HG02623 (cell line): ENCODE measurements at regions not wholly inside any gene's neighbourhood (a gene's known extent, or its start where the extent isn't known, plus 50 kb on each side); places are given as distances from the start of the nearest gene placed in this dataset.
A peak's percentile ranks its signal among the peaks of the same experiment; 100 is the strongest.
"Not testable (repeated sequence)": the region's sequence is repeated elsewhere in the genome, so short reads cannot be mapped to it uniquely, and the experiment has no call there.

Experiments used
- ATAC-seq: cut with Tn5 transposase; IDR thresholded peaks from one replicate; pipeline ENCODE4 v1.9.1; 2021; ENCODE audit warnings: moderate library complexity; ENCODE audit not compliant: unreplicated experiment

DNA sequence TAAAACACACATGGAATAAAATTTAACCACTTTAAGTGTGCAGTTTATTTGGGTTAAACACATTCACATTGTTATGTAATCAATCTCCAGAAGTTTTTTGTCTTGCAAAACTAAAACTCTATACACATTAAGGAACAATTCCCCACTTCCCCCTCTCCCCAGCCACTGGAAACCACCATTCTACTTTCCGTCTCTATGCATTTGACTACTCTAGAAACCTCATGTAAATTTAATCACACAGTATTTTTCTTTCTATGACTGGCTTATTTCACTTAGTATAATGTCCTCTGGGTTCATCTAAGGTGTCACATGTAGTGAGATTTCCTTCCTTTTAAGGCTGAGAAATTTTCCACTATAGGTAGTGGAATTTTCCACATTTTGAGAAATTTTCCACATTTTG lies 568.7 kb upstream of the UBE2E2 start:
- peak; percentile 56 for ATAC-seq

GRCh38 chr3:22659651-22660475 lies 543.3 kb upstream of the UBE2E2 start:
- no peak for ATAC-seq

- ATAC-seq = no peak
These were observed 542.5 kb upstream of the UBE2E2 start for GRCh38 chr3:22660606-22661005.

- ATAC-seq = no peak
These were observed 541.9 kb upstream of the UBE2E2 start for GRCh38 chr3:22661121-22661700.

- ATAC-seq = no peak
These were observed 537.6 kb upstream of the UBE2E2 start for GRCh38 chr3:22665528-22665927.

DNA sequence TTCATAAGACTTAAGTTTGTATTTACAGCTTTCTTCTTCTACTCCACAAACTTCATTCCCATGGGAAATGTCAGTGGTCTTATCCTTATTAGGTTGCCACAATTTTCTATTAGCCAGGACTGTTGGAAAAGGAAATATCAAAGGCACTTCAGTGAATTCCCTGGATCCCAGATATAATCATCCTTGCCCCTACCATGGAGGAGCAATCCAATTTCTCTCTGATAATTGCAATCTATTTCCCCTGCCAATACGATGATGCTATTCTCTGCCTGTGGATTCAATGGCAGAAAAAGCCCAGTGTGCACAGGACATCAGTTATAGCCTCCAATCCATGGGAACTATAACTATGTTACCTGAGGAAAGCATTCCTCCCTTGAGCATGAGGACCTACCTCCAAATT lies 536.4 kb upstream of the UBE2E2 start:
- no peak for ATAC-seq

DNA sequence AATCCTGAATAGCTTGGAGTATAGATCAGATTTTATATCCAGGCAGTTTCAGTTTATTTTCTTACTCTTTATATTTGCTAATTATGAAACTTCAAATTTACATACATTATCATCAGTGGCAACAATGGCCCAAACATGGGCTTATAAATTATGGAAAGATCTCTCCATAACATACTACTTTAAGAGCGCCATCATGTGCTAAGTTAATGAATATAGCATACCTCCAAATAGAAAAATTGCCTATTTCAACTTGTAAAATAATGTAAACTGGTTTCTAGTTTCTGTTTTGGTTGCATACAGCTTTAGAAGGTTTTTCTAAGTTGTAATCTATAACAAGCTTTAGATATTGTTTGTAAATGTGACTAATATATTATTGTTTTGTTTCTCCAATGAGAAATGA lies 531.3 kb upstream of the UBE2E2 start:
- no peak for ATAC-seq

GRCh38 chr3:22684739-22685138 lies 518.4 kb upstream of the UBE2E2 start:
- ATAC-seq = no peak

DNA sequence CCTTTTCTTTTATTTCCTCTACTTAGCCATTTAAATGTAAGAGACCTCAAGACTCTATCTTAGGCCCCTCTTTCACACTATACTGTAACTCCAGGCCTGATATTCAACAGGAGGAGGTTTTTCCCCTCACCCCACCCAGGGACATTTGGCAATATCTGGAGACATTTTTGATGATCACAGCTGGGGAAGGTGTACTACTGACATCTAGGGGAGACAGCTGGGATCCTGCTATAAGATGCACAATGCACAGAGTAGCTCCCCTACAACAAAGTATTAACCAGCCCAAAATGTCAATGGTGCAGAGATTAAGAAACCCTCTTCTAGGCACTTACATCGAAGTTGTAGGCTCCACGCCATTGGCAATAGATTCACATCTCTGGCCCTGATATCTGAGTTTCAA lies 517.5 kb upstream of the UBE2E2 start:
- ATAC-seq = no peak

- no peak for ATAC-seq
These were observed 511.7 kb upstream of the UBE2E2 start for GRCh38 chr3:22691407-22691806.

- no peak for ATAC-seq
These were observed 511.1 kb upstream of the UBE2E2 start for GRCh38 chr3:22691856-22692628.

GRCh38 chr3:22700876-22701275 lies 502.3 kb upstream of the UBE2E2 start:
- no peak for ATAC-seq

DNA sequence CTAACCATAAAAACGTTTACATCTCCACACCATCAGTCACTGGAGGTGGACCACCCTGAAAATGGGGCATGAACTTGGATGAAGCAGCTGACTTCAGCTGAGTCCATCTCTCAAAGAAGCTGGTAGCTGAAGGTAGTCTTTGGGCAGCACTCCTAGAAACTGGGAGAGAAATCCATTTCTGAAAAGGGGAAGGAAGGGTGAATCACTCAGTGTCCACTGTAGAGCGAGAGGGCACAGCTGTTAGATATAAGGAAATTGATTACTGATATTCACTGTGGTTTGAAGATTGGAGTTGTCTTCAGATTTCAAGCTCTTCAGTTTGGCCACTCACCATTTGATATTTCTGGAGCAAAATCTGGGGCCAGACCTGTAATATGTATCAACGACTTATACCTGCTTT lies 499.0 kb upstream of the UBE2E2 start:
- ATAC-seq = no peak

DNA sequence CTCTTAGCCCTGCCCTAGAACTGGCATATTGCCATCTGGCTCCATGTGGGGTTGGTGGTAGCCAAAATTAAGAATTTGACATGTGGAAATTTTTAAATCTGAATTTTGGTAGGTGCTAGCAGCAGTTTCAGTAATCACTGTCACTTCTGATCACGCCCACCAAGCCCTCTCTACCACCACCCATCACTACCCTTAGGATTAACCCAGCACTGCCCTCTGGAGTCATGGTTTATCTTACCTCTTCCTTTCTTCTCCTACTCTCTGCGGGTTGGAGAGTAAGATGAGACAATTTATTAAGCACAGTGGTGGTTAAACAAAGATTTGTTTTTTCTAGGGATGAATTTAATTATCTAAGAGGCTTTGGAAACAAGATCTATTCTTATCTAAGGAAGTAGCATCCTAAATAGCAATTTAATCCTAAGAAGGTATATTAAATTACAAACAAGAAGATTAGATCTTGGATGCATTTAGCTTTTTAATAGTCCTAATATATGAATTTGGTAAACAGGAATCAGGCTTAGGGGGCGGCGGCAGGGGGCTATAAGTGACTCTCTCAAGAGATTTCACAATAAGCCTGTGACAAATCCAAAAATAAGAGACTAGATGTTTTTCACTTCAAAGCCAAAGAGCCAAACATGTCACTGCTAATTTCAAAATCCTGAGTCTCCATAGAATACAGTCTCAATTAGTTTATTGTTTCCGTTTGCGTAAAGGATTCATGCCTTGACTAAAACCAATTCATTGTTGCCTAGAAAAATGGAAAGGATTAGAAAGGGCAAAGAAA lies 498.4 kb upstream of the UBE2E2 start:
- ATAC-seq = no peak

- ATAC-seq = not testable (repeated sequence)
These were observed 496.2 kb upstream of the UBE2E2 start for GRCh38 chr3:22706922-22707321.

DNA sequence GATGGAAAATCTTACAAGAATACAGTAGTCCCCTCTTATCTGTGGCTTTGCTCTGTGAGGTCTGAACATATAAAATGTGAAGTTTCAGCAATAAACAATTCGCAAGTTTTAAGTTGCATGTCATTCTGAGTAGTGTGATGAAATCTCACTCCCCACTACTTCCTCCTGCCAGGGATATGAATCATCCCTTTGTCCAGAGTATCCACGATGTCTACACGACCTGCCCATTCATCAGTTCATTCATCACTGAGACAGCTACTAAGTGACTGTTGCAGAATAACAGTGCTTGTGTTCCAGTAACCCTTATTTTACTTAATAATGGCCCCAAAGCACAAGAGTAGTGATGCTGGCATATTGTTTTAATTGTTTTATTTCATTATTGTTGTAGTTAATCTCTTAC lies 489.2 kb upstream of the UBE2E2 start:
- no peak for ATAC-seq

- no peak for ATAC-seq
These were observed 488.4 kb upstream of the UBE2E2 start for GRCh38 chr3:22714749-22715148.

DNA sequence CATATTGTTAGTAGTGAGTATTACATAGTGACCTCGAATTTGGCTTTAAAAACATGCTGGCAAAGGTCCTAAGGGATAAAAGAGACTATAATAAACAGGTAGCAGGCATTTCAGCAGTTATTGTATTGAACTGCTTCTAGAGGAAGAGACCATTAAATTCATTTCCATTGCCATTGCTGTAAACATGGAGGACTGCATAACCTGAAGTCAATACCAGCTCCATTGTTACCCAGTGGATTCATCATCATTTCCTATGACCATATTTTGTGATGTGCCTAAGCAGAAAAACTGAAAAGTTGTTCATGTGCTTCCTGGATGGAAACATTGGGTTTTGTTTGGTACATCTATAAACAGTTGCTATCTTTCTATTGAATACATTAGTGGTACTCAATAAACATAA lies 482.5 kb upstream of the UBE2E2 start:
- ATAC-seq = no peak

- ATAC-seq = no peak
These were observed 478.7 kb upstream of the UBE2E2 start for GRCh38 chr3:22724420-22724819.

- no peak for ATAC-seq
These were observed 474.7 kb upstream of the UBE2E2 start for GRCh38 chr3:22728406-22728805.

- ATAC-seq = no peak
These were observed 473.9 kb upstream of the UBE2E2 start for GRCh38 chr3:22729212-22729611.
